CD4-positive, CD25-positive, alpha-beta regulatory T cell (primary cell): ENCODE measurements at regions not wholly inside any gene's neighbourhood (a gene's known extent, or its start where the extent isn't known, plus 50 kb on each side); places are given as distances from the start of the nearest gene placed in this dataset.

Source experiments
- ATAC-seq, 2 donors: fragments of 150-1000 bp; cut with Tn5 transposase; one replicate each; pipeline ENCODE4 v1.10.0; 2021; ENCODE audit warnings: low read depth in 2 of 2, moderate number of reproducible peaks in 2 of 2, moderate library complexity in 1 of 2
- DNase-seq, 3 donors: peaks; one replicate each; pipeline versions ENCODE4 v3.0.0 to v3.0.0-alpha.2; 2012 to 2022; ENCODE audit warnings: mixed read lengths in 1 of 3
- H3K27ac ChIP-seq: one replicate; pipeline ENCODE4 v1.7.0; 2013; ENCODE audit warnings: mild to moderate bottlenecking, low read length; ENCODE audit not compliant: insufficient read depth, poor library complexity, severe bottlenecking
- H3K27me3 ChIP-seq: one replicate; pipeline ENCODE4 v1.7.0; 2013; ENCODE audit warnings: low read length; ENCODE audit not compliant: control insufficient read depth, insufficient read depth
- H3K36me3 ChIP-seq: one replicate; pipeline ENCODE4 v1.7.0; 2013; ENCODE audit warnings: mild to moderate bottlenecking, low read length, moderate library complexity; ENCODE audit not compliant: control insufficient read depth, insufficient read depth
- H3K4me1 ChIP-seq: 2 replicates; pipeline ENCODE4 v1.7.0; 2013; ENCODE audit warnings: mild to moderate bottlenecking, low read length; ENCODE audit not compliant: insufficient read depth, control insufficient read depth, poor library complexity, severe bottlenecking
- H3K4me3 ChIP-seq: one replicate; pipeline ENCODE4 v1.7.0; 2013; ENCODE audit warnings: low read depth, mild to moderate bottlenecking, low read length, moderate library complexity
- H3K9me3 ChIP-seq, 2 experiments: 1 replicate in 1 of 2; 2 replicates in 1 of 2; pipeline ENCODE4 v1.7.0; 2013; ENCODE audit warnings: low read length in 2 of 2, mild to moderate bottlenecking in 1 of 2, moderate library complexity in 1 of 2; ENCODE audit not compliant: control insufficient read depth in 2 of 2
- H3K27ac Mint-ChIP-seq, 3 donors: one replicate each; pipeline ENCODE4 v1.8.0; 2020 to 2022; ENCODE audit warnings: mild to moderate bottlenecking in 3 of 3, mixed read lengths in 3 of 3, moderate library complexity in 2 of 3
- H3K27me3 Mint-ChIP-seq: one replicate; pipeline ENCODE4 v1.8.0; 2022; ENCODE audit warnings: mild to moderate bottlenecking, mixed read lengths
- H3K36me3 Mint-ChIP-seq: one replicate; pipeline ENCODE4 v1.8.0; 2020; ENCODE audit warnings: mixed read lengths
- H3K4me1 Mint-ChIP-seq, 4 donors: one replicate each; pipeline ENCODE4 v1.8.0; 2020 to 2022; ENCODE audit warnings: mixed read lengths in 4 of 4, mild to moderate bottlenecking in 1 of 4
- H3K4me3 Mint-ChIP-seq, 4 donors: one replicate each; pipeline ENCODE4 v1.8.0; 2020 to 2022; ENCODE audit warnings: mild to moderate bottlenecking in 4 of 4, mixed read lengths in 4 of 4, moderate library complexity in 3 of 4
- H3K9me3 Mint-ChIP-seq, 7 donors: one replicate each; pipeline ENCODE4 v1.8.0; 2020 to 2022; ENCODE audit warnings: mixed read lengths in 7 of 7, mild to moderate bottlenecking in 3 of 7, moderate library complexity in 2 of 7

DNA sequence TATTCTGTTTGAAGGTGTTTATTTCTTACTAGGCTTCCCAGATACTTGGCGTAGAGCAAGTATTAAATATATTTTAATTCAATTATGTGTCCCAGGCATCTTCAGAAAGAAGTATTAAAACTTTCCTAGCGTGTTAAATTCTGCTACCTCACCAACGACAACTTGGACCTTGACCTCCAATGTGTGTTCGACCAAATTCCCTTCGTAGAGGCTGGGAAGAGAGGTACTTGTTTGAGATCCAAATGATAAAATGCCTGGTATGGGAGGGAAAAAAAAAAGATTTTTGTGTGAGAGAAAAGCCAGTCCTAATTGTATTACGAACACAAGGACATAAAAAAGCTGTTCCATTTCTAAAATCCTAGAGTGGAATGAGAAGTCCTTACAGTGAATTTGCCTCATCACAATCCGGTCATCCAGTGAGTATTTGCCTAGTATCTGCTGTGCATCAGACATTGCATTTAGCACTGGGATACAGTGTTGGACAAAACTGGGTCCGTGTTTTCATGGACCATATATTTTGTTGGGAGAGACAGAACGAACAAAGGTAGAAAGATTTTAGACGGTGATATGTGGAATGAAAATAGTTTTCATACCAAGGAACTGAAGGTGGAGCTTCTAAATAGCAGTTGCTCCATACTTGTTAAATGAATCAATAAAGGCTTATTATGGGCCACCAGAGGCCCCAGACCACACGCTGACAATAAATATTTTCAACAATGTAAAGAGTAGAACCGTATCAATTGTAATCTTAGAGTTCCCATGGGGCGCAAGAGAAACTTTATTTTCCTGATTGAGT lies 103.1 kb downstream of the KIF4B start:
- no peaks in the 10 kb centered on the region for H3K27me3 Mint-ChIP-seq
- H3K4me1 Mint-ChIP-seq: no peaks in the 10 kb centered on the region
- Histone ChIP-seq H3K27me3 (no peaks in the 10 kb centered on the region), H3K4me1 (no peaks in the 10 kb centered on the region), H3K4me3 (no peak overlapping the region), H3K9me3 (no peaks in the 10 kb centered on the region), H3K36me3 (no peaks in the 10 kb centered on the region), H3K27ac (no peak overlapping the region)
- ATAC-seq: no peak
- DNase-seq: no peak
- no peak overlapping the region for H3K27ac Mint-ChIP-seq
- no peaks in the 10 kb centered on the region for H3K36me3 Mint-ChIP-seq
- H3K4me3 Mint-ChIP-seq: no peak overlapping the region
- no peaks in the 10 kb centered on the region for H3K9me3 Mint-ChIP-seq

GRCh38 chr5:155125551-155126095 lies 112.1 kb downstream of the KIF4B start:
- Histone ChIP-seq H3K27me3 (no peaks in the 10 kb centered on the region), H3K4me1 (no peaks in the 10 kb centered on the region), H3K4me3 (no peak overlapping the region), H3K27ac (no peak overlapping the region), H3K9me3 (no peaks in the 10 kb centered on the region), H3K36me3 (no peaks in the 10 kb centered on the region)
- no peaks in the 10 kb centered on the region for H3K36me3 Mint-ChIP-seq
- no peak for ATAC-seq
- no peak overlapping the region for H3K27ac Mint-ChIP-seq
- no peaks in the 10 kb centered on the region for H3K27me3 Mint-ChIP-seq
- H3K9me3 Mint-ChIP-seq: peaks cover 0 to 4% (median 0%) of the 10 kb centered on the region in 7 donors
- H3K4me1 Mint-ChIP-seq: peaks cover 0 to 4% (median 0%) of the 10 kb centered on the region in 4 donors
- DNase-seq: no peak
- H3K4me3 Mint-ChIP-seq: no peak overlapping the region

- Histone ChIP-seq H3K27ac (no peak overlapping the region), H3K27me3 (no peaks in the 10 kb centered on the region), H3K4me3 (no peak overlapping the region), H3K4me1 (no peaks in the 10 kb centered on the region), H3K9me3 (no peaks in the 10 kb centered on the region), H3K36me3 (no peaks in the 10 kb centered on the region)
- Mint-ChIP-seq H3K27me3 (no peaks in the 10 kb centered on the region), H3K27ac (no peak overlapping the region), H3K4me3 (no peak overlapping the region), H3K9me3 (peaks cover 0 to 4% (median 0%) of the 10 kb centered on the region in 7 donors), H3K4me1 (peaks cover 0 to 4% (median 0%) of the 10 kb centered on the region in 4 donors), H3K36me3 (no peaks in the 10 kb centered on the region)
- ATAC-seq: no peak
- no peak for DNase-seq
These were observed 113.0 kb downstream of the KIF4B start for GRCh38 chr5:155126573-155126972.

GRCh38 chr5:155127552-155127951 lies 114.0 kb downstream of the KIF4B start:
- no peak overlapping the region for H3K4me3 ChIP-seq
- Mint-ChIP-seq H3K27me3 (no peaks in the 10 kb centered on the region), H3K9me3 (peaks cover 0 to 4% (median 0%) of the 10 kb centered on the region in 7 donors), H3K4me1 (peaks cover 0 to 4% (median 0%) of the 10 kb centered on the region in 4 donors), H3K27ac (no peak overlapping the region), H3K36me3 (no peaks in the 10 kb centered on the region), H3K4me3 (no peak overlapping the region)
- DNase-seq: no peak
- no peak overlapping the region for H3K27ac ChIP-seq
- no peaks in the 10 kb centered on the region for H3K4me1 ChIP-seq
- H3K9me3 ChIP-seq: no peaks in the 10 kb centered on the region
- H3K27me3 ChIP-seq: no peaks in the 10 kb centered on the region
- no peak for ATAC-seq
- H3K36me3 ChIP-seq: no peaks in the 10 kb centered on the region

DNA sequence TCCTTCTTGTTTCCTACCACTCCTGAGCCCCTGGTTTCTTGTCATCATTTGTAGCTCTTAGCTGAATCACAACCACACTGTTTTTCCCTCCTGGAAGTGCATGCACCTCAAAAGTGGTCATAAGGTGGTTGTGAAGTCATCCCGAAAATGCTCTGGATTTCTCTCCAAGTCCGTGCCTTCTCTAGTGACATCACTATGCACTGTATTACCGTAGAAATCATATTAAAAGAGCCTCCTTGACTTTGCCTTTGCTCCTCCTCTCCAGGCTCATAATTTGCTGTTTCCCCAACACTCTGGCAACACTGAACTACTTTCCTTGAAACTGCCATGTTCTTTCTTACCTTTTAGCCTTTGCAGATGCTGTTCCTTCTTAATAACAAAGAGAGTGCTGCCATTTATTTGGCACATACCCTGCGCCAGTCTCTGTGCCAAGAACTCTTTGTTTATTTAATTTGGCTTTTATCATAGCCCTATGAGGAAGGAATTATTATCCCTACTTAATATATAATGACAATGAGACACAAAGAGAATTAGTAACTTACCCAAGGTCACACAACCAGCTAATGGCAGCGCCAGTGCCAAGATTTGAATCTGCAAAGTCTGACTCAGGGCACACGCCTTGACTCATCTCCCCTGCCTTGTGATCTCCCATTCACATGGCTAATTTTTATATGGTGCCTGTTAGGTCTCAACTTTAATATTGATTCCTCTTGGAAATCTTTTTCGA lies 115.4 kb downstream of the KIF4B start:
- H3K4me1 Mint-ChIP-seq: peaks cover 0 to 4% (median 0%) of the 10 kb centered on the region in 4 donors
- DNase-seq (no peak), ATAC-seq (no peak)
- Histone ChIP-seq H3K36me3 (no peaks in the 10 kb centered on the region), H3K27ac (no peak overlapping the region), H3K4me1 (no peaks in the 10 kb centered on the region), H3K9me3 (no peaks in the 10 kb centered on the region), H3K27me3 (no peaks in the 10 kb centered on the region), H3K4me3 (no peak overlapping the region)
- H3K4me3 Mint-ChIP-seq: no peak overlapping the region
- H3K27me3 Mint-ChIP-seq: no peaks in the 10 kb centered on the region
- no peaks in the 10 kb centered on the region for H3K36me3 Mint-ChIP-seq
- H3K9me3 Mint-ChIP-seq: peaks cover 0 to 4% (median 0%) of the 10 kb centered on the region in 7 donors
- no peak overlapping the region for H3K27ac Mint-ChIP-seq

GRCh38 chr5:155129513-155129880 lies 115.9 kb downstream of the KIF4B start:
- peaks cover 0 to 4% (median 0%) of the 10 kb centered on the region in 4 donors for H3K4me1 Mint-ChIP-seq
- H3K36me3 Mint-ChIP-seq: no peaks in the 10 kb centered on the region
- Histone ChIP-seq H3K27ac (no peak overlapping the region), H3K27me3 (no peaks in the 10 kb centered on the region), H3K4me1 (no peaks in the 10 kb centered on the region), H3K9me3 (no peaks in the 10 kb centered on the region), H3K36me3 (no peaks in the 10 kb centered on the region), H3K4me3 (no peak overlapping the region)
- DNase-seq (no peak), ATAC-seq (no peak)
- peaks cover under 1% of the 10 kb centered on the region for H3K27me3 Mint-ChIP-seq
- H3K4me3 Mint-ChIP-seq: no peak overlapping the region
- peaks cover 0 to 3% (median 0%) of the 10 kb centered on the region in 7 donors for H3K9me3 Mint-ChIP-seq
- H3K27ac Mint-ChIP-seq: no peak overlapping the region

DNA sequence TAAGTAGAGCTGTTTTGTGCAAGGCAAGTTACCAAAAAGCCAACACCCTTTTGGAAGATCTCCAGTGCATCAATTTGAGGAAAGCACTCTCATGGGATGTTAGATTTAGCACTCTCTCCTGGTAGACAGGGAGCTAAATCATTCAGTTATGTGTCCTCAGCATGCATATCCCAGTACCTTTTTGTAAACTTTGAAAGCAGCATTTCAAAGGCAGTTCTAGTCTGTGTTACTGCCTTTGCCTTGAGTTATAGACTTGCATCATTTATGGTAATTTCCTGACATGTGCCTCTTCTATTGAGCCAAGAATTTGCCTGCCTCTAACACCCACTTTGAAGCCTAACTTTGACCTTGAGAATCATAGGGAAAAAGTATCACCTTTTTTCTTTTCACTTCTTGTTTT lies 120.6 kb downstream of the KIF4B start:
- peaks cover 4% of the 10 kb centered on the region for H3K27me3 Mint-ChIP-seq
- no peak overlapping the region for H3K4me3 Mint-ChIP-seq
- no peaks in the 10 kb centered on the region for H3K36me3 Mint-ChIP-seq

More for the DNA sequence above, 120.6 kb downstream of the KIF4B start:
- Mint-ChIP-seq H3K27ac (no peak overlapping the region), H3K4me1 (no peaks in the 10 kb centered on the region), H3K9me3 (peaks cover 0 to 3% (median 0%) of the 10 kb centered on the region in 7 donors)
- Histone ChIP-seq H3K9me3 (no peaks in the 10 kb centered on the region), H3K4me3 (no peak overlapping the region), H3K4me1 (no peaks in the 10 kb centered on the region), H3K27me3 (peaks cover 7% of the 10 kb centered on the region), H3K27ac (no peak overlapping the region), H3K36me3 (no peaks in the 10 kb centered on the region)
- DNase-seq: no peak
- no peak for ATAC-seq
